ENCODE measurements at regions not wholly inside any gene's neighbourhood (a gene's known extent, or its start where the extent isn't known, plus 50 kb on each side); places are given as distances from the start of the nearest gene placed in this dataset.

- no peak overlapping the region for H3K4me3 ChIP-seq
- TF ChIP-seq EP300 (IDR thresholded peaks at IDR 0.05) (no peak), CTCF (IDR thresholded peaks at IDR 0.05) (no peak), POLR2AphosphoS5 (IDR thresholded peaks at IDR 0.05) (no peak), POLR2A (IDR thresholded peaks at IDR 0.05; ENCODE audit: low read depth) (no peak)
- intact Hi-C loops (cut with DNase I), result no loop called here
- 71% methylated on average over 5 of the region's 5 CpGs for WGBS
- no peaks in the 10 kb centered on the region for H3K36me3 ChIP-seq
- no peaks in the 10 kb centered on the region for H3K9me3 ChIP-seq
- no peak overlapping the region for H3K27ac ChIP-seq (replicated peaks in 1 of 4)
- H3K27me3 ChIP-seq, result peaks cover 0 to 6% (median 0%) of the 10 kb centered on the region in 4 donors
- H3K4me1 ChIP-seq, result peaks cover 0 to 5% (median 1%) of the 10 kb centered on the region in 4 donors
- no peak for DNase-seq (ENCODE audit: extremely low spot score)
Measured at GRCh38 chr2:174692256-174692919, 71.9 kb downstream of the CHRNA1 start.

GRCh38 chr2:174691201-174691779 lies 73.0 kb downstream of the CHRNA1 start:
- Histone ChIP-seq H3K36me3 (no peaks in the 10 kb centered on the region), H3K27ac (replicated peaks in 1 of 4) (no peak overlapping the region), H3K27me3 (peaks cover 0 to 6% (median 0%) of the 10 kb centered on the region in 4 donors), H3K4me1 (peaks cover 0 to 4% (median 0%) of the 10 kb centered on the region in 4 donors), H3K9me3 (no peaks in the 10 kb centered on the region), H3K4me3 (no peak overlapping the region)
- TF ChIP-seq POLR2AphosphoS5 (IDR thresholded peaks at IDR 0.05), result no peak
- TF ChIP-seq POLR2A (IDR thresholded peaks at IDR 0.05; ENCODE audit: low read depth), result no peak
- TF ChIP-seq EP300 (IDR thresholded peaks at IDR 0.05), result no peak
- TF ChIP-seq CTCF (IDR thresholded peaks at IDR 0.05), result no peak
- intact Hi-C loops (cut with DNase I), result no loop called here
- no peak for DNase-seq (ENCODE audit: extremely low spot score)
- 70% methylated on average over 4 of the region's 4 CpGs for WGBS

- Histone ChIP-seq H3K36me3 (no peaks in the 10 kb centered on the region), H3K27me3 (peaks cover 0 to 6% (median 0%) of the 10 kb centered on the region in 4 donors), H3K27ac (replicated peaks in 1 of 4) (no peak overlapping the region), H3K4me3 (no peak overlapping the region), H3K4me1 (peaks cover 0 to 4% (median 0%) of the 10 kb centered on the region in 4 donors), H3K9me3 (no peaks in the 10 kb centered on the region)
- DNase-seq (ENCODE audit: extremely low spot score), result no peak
- WGBS, result 95% methylated on average over 3 of the region's 3 CpGs
- TF ChIP-seq EP300 (IDR thresholded peaks at IDR 0.05), result no peak
- no peak for TF ChIP-seq POLR2A (IDR thresholded peaks at IDR 0.05; ENCODE audit: low read depth)
- TF ChIP-seq POLR2AphosphoS5 (IDR thresholded peaks at IDR 0.05), result no peak
- intact Hi-C loops (cut with DNase I), result no loop called here
Measured at GRCh38 chr2:174690026-174690425, 74.2 kb downstream of the CHRNA1 start.

- 16% methylated on average over 2 of the region's 2 CpGs for WGBS
- Histone ChIP-seq H3K4me3 (no peak overlapping the region), H3K27ac (replicated peaks in 1 of 4) (no peak overlapping the region), H3K27me3 (peaks cover 0 to 4% (median 0%) of the 10 kb centered on the region in 4 donors), H3K9me3 (no peaks in the 10 kb centered on the region), H3K36me3 (no peaks in the 10 kb centered on the region), H3K4me1 (peaks cover 4 to 11% (median 6%) of the 10 kb centered on the region in 4 donors)
- no peak for DNase-seq (ENCODE audit: extremely low spot score)
- TF ChIP-seq CTCF (IDR thresholded peaks at IDR 0.05) (peak; percentile 51 to 58 (median 52)), EP300 (IDR thresholded peaks at IDR 0.05) (no peak)
- intact Hi-C loops (cut with DNase I), result loop anchor here (5.0 kb wide), 2 partner anchors 106 to 226 kb away; no protein-coding TSS in a partner anchor
Measured at GRCh38 chr2:174688079-174688478, 76.2 kb downstream of the CHRNA1 start.

GRCh38 chr2:174686430-174686829 lies 77.8 kb downstream of the CHRNA1 start:
- no peak for TF ChIP-seq POLR2AphosphoS5 (IDR thresholded peaks at IDR 0.05)
- no peak for TF ChIP-seq CTCF (IDR thresholded peaks at IDR 0.05)
- TF ChIP-seq EP300 (IDR thresholded peaks at IDR 0.05), result no peak
- TF ChIP-seq POLR2A (IDR thresholded peaks at IDR 0.05; ENCODE audit: low read depth), result no peak
- no peak for DNase-seq (ENCODE audit: extremely low spot score)
- H3K9me3 ChIP-seq, result no peaks in the 10 kb centered on the region
- 83% methylated on average over 1 of the region's 1 CpG for WGBS
- no peak overlapping the region for H3K27ac ChIP-seq (replicated peaks in 1 of 4)
- no peaks in the 10 kb centered on the region for H3K27me3 ChIP-seq
- no peaks in the 10 kb centered on the region for H3K36me3 ChIP-seq
- H3K4me3 ChIP-seq, result no peak overlapping the region
- H3K4me1 ChIP-seq, result peaks cover 6 to 16% (median 10%) of the 10 kb centered on the region in 4 donors
- intact Hi-C loops (cut with DNase I), result loop anchor here (5.0 kb wide), 2 partner anchors 104 to 224 kb away; no protein-coding TSS in a partner anchor
